Activated CD4-positive, alpha-beta T cell treated with anti-CD3 and anti-CD28 coated beads for 1 hour (primary cell): ENCODE measurements at regions not wholly inside any gene's neighbourhood (a gene's known extent, or its start where the extent isn't known, plus 50 kb on each side); places are given as distances from the start of the nearest gene placed in this dataset.
"Not testable (repeated sequence)": the region's sequence is repeated elsewhere in the genome, so short reads cannot be mapped to it uniquely, and the experiment has no call there.

ENCODE experiments used
- DNase-seq: peaks from one replicate; pipeline ENCODE4 v3.0.0-alpha.2; 2020

- no peak for DNase-seq
Observed at GRCh38 chr6:137969874-137970273, 102.8 kb downstream of the TNFAIP3 start.

- no peak for DNase-seq
Observed at GRCh38 chr6:137970368-137970767, 103.3 kb downstream of the TNFAIP3 start.

- no peak for DNase-seq
Observed at GRCh38 chr6:137973201-137973600, 106.1 kb downstream of the TNFAIP3 start.

GRCh38 chr6:137975188-137975940 lies 108.3 kb downstream of the TNFAIP3 start:
- no peak for DNase-seq

- DNase-seq: no peak
Observed at GRCh38 chr6:137976430-137976829, 109.4 kb downstream of the TNFAIP3 start.

- no peak for DNase-seq
Observed at GRCh38 chr6:137977206-137977605, 110.1 kb downstream of the TNFAIP3 start.

DNA sequence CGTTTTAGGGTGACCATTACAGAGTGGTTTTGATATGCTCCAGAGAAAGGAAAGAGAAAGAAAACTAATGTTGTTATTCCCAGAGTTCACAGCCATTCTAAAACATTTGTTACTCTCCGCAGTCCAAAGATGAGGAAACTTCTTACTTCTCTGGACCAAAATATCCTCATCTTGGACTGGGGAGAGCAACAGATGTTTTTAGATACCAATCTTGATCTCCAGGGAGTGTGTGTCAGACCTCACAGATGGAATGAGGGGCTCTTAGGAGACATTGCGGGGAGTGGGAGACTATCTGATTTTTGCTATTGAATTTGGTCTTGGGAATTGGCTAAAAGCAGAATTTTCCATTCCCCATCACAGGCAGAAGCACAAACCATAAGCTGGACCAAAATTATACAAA lies 110.8 kb downstream of the TNFAIP3 start:
- DNase-seq: no peak

DNA sequence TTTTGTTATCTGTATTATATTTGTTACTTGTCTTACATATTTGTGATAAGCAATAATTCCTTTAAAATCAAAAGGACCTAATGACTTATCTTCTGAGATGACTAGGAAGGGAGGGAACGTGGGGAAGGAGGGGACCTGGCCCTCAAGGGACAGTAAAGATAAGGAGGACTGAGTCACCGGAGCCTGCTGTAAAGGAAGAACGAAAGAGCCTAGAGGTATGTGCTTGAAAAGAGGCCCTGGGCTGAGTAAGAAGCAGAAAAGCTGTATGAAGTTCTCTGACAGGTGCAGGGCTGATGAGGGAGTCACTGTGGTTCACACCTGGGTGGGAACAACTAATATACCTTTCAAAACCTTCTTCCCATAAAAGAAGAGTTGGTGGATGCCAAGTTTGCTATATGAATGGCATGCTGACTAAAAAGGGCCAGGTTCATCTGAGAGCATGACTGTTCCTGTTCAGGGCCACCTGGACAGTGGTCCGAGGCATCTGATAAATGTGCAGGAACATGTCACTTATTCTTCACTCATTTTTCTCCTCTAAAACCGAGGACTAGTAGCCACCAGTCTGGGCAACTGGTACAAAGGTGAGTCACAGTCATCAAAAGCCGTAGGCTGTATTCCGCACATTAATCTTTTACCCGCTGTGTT lies 111.3 kb downstream of the TNFAIP3 start:
- no peak for DNase-seq

GRCh38 chr6:137979263-137979662 lies 112.2 kb downstream of the TNFAIP3 start:
- not testable (repeated sequence) for DNase-seq

DNA sequence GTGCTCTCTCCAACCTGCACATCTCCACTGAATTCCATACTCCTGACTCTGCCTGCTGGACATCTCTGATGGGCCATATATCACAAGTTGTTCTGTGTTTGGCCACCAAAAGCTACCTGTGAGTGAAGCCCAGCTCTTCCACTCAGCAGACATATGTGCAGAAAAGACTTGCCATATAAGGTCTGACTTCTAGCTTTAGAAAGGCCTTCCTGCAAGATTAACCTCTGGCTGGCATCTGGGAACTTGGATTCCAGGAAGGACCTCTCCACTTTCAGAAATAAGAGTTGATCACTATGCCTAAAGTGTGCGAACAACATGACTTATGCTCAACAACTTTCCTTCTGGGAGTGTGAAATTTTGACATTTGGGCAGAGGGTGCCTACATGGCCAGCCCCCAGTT lies 113.7 kb downstream of the TNFAIP3 start:
- DNase-seq: no peak

- DNase-seq: no peak
Observed at GRCh38 chr6:137981758-137982157, 114.7 kb downstream of the TNFAIP3 start.

DNA sequence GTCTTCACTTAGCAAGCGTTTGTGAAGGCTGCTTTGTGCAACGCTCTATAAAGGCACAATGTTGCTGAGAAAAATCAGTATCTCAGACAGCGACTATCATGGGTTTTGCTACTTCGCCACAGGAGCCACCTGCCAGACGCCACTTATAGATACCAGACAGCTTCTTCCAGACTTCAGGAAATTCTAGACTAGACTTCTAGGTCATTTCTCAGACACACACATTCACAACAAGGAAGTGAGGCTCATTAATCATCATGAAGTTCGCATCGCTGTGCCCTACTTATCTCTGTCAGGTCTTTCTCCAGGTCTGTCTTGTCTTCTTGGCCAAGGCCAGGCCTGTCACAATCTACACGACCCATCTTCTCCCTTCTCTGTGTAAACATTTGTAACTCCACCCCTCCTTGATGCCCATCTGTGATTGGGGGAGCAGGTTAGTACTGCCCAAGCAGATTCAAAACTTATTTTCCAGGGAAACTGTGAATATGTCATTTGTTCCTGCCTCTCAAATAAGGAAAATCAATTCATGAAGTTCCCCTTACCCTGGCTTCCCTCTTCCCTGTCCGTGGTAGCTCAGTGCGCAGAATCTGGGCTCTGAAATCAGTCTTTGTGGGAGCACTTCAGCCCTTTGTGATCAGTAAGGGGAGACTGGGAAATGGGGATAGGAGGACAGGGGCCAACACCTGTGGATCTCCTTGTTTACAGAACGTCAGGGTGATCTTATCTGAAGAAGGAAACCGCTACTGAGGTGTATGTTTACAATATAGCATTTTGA lies 115.5 kb downstream of the TNFAIP3 start:
- DNase-seq: no peak

GRCh38 chr6:137983269-137983668 lies 116.2 kb downstream of the TNFAIP3 start:
- DNase-seq: no peak

GRCh38 chr6:137989664-137990063 lies 117.6 kb downstream of the PERP start:
- DNase-seq: no peak

- no peak for DNase-seq
Observed at GRCh38 chr6:137995371-137995770, 111.8 kb downstream of the PERP start.

DNA sequence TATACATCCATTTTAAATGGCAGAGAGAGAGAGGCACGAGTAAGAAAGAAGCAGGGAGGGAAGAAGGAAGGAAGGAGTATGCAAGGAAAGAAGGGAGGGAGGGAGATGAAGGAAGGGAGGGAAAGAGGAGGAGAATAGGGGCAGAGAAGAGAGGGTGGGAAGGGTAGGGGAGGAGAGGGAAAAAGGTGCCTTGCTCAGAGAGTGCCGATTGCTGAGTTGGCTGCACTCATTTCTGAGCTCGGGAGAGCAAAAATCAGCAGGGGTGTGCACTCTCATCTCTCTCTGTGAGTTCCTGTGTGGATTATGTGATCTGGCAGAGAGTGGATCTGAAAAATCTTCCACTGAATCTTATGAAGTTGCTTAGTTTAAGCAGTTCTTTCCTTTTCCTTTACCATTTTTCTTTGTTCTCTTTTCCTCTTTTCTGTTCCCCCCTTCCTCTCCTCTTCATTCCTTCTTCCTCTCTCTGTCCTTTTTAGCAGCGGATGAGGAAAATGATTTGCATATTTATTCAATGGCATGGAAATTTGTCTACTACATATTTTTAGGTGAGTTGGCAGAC lies 108.7 kb downstream of the PERP start:
- DNase-seq: no peak

- no peak for DNase-seq
Observed at GRCh38 chr6:137999815-138000214, 107.4 kb downstream of the PERP start.

DNA sequence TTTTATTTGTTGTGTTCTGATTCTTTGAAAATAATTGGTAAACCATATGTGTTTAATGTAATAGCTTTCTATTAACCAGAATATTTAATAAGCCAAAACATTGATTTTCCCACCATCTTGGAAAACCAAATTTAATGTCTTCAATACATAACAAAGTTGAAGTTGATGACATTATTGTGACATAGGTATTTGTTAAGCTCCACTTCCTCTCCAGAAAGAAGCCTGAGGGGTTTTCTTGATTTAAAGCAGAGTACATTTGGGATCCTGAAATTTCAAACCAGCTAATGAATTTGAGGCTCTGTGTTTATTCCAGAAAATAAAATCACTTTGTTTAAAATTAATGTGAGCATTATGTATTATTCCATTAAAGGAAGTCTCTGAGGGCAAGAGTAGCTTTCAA lies 106.3 kb downstream of the PERP start:
- DNase-seq: no peak

GRCh38 chr6:138001750-138002349 lies 105.4 kb downstream of the PERP start:
- DNase-seq: peak; percentile 25

- no peak for DNase-seq
Observed at GRCh38 chr6:138004430-138005287, 102.6 kb downstream of the PERP start.

GRCh38 chr6:138005846-138006245 lies 101.4 kb downstream of the PERP start:
- no peak for DNase-seq

DNA sequence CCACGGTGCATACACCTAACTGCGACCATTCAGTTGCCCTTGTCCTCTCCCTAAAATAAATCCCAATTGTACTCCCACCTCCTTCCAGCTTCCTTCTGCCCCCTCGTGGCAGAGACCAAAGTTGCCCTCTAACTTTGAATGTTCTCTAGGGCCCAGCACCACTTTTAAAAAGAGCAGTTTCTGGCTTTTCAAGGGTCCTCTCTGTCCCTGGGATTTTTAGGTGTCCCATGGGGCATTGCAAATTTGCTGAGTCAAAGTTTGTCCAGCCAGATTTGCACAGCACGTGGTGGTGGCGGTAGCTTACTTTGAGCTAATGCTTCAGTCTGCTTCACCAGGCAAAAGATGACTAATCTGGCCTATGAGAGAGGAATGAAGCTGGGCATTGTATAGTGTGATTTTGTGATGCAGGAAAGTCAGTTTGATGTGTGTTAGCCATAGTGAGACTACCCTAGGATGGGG lies 100.2 kb downstream of the PERP start:
- no peak for DNase-seq
